D721Med (cell line): ENCODE measurements at regions not wholly inside any gene's neighbourhood (a gene's known extent, or its start where the extent isn't known, plus 50 kb on each side); places are given as distances from the start of the nearest gene placed in this dataset.

Experiments
- DNase-seq: peaks from one replicate; pipeline ENCODE4 v3.0.0; 2011; ENCODE audit warnings: low spot score; ENCODE audit not compliant: insufficient read length
- FAIRE-seq: peaks from 2 replicates; lab custom pipeline; 2011; peaks lifted over from hg19 to GRCh38; lab: Jason Lieb, UNC
- TF ChIP-seq, protein P1 (sequence below): IDR thresholded peaks from 2 replicates; pipeline ENCODE4 v1.5.1; 2012; ENCODE audit warnings: mild to moderate bottlenecking, control low read depth; ENCODE audit not compliant: insufficient read depth; ENCODE audit errors: missing control alignments

DNA sequence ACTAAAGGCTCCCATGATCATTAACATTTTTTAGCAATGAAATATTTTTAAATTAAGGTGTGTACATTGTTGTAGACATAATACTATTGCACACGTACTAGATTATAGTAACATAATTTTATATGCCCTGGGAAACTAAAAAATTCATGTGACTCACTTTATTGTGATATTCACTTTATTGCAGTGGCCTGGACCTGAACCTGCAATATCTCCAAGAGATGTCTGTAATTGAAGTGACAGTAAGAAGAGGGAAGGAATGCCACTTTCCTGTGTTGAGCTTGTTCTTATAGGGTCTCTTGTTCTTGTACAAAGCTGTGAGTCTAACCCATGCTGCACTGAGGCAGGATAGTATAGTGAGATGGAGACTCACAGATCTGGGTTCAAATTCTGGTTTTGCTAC lies 66.9 kb upstream of the USP24 start:
- no peak for FAIRE-seq
- TF ChIP-seq, protein P1, sequence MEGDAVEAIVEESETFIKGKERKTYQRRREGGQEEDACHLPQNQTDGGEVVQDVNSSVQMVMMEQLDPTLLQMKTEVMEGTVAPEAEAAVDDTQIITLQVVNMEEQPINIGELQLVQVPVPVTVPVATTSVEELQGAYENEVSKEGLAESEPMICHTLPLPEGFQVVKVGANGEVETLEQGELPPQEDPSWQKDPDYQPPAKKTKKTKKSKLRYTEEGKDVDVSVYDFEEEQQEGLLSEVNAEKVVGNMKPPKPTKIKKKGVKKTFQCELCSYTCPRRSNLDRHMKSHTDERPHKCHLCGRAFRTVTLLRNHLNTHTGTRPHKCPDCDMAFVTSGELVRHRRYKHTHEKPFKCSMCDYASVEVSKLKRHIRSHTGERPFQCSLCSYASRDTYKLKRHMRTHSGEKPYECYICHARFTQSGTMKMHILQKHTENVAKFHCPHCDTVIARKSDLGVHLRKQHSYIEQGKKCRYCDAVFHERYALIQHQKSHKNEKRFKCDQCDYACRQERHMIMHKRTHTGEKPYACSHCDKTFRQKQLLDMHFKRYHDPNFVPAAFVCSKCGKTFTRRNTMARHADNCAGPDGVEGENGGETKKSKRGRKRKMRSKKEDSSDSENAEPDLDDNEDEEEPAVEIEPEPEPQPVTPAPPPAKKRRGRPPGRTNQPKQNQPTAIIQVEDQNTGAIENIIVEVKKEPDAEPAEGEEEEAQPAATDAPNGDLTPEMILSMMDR: no peak
- no peak for DNase-seq

DNA sequence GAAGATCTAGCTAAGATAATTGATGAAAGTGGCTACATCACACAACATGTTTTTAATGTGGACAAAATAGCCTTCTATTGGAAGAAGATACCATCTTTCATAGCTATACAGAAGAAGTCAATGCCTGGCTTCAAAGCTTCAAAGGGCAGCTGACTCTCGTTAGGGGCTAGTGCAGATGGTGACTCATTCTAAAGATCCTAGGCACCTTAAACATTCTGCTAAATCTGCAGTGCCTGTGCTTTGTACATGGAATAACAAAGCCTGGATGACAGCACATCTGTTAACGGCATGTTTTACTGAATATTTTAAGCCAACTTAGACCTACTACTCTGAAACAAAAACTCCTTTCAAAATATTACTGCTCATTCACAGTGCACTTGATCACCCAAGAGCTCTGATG lies 65.6 kb upstream of the USP24 start:
- TF ChIP-seq, protein P1: no peak
- FAIRE-seq (no peak), DNase-seq (no peak)

DNA sequence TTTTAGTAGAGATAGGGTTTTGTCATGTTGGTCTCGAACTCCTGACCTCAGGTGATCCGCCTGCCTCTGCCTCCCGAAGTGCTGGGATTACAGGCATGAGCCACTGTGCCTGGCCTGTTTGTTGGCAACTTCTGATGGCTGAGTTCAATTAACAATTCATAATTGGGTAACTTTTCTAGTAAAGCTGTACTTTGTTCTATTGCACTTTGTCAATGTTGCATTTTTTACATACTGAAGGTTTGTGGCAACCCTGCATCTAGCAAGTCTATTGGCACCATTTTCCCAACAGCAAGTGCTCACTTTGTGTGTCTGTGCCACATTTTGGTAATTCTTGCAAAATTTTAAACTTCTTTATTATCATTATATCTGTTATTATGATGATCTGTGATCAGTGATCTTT lies 64.5 kb upstream of the USP24 start:
- TF ChIP-seq, protein P1: no peak
- no peak for DNase-seq
- FAIRE-seq: no peak

DNA sequence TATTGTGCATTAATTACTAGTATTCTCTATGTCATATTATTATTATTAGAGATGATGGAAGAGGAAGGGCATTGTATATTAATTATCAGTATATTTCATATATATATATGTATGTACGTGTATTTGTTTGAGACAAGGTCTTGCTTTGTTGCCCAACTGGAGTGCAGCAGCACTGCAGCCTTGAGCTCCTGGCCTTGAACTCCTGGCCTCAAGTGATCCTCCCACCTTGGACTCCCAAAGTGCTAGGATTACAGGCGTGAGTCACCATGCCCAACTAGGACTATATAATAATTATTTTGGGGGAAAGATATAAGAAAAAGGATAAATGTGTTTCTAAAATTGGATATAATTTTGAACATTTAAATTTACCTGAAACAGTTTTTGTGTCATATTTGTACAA lies 63.2 kb upstream of the USP24 start:
- FAIRE-seq (no peak), DNase-seq (no peak)
- TF ChIP-seq, protein P1: no peak

DNA sequence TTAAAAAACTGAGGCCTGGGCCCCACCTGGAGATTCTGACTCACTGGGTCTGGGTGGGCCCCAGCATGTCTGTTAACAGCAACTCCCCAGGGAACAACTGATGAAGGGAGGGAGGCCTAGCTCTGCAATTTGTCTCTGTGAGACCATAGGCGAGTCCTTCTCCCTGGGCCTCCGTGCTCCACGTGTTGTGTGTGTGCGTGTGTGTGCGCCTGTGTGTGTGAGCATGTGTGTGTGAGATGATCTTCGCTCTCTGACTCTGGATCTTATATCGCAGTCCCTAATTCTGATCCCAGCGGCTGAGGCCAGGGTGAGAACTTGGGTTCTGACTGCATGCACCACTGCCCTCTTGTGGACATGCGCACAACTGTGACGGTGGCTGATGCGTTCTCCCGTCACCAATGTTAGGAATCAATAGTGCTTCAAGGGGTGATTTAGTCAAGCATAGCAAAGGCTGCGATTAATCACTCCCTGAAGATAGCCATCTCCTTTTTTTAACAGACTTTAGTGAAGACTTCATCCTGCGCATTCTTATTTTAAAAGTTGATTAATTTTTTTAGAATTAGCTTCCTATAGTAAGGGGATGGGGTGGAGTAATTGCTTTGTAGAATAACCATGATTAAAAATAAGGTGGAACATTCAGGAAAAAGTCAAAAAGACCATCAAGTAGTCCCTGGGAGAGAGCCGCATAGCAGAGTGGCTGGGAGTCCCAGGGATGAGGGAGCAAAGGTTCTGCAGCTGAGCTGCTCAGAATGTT lies 62.4 kb upstream of the USP24 start:
- FAIRE-seq: peak; percentile 87
- TF ChIP-seq, protein P1: peak; percentile 91
- DNase-seq: peak; percentile 40

DNA sequence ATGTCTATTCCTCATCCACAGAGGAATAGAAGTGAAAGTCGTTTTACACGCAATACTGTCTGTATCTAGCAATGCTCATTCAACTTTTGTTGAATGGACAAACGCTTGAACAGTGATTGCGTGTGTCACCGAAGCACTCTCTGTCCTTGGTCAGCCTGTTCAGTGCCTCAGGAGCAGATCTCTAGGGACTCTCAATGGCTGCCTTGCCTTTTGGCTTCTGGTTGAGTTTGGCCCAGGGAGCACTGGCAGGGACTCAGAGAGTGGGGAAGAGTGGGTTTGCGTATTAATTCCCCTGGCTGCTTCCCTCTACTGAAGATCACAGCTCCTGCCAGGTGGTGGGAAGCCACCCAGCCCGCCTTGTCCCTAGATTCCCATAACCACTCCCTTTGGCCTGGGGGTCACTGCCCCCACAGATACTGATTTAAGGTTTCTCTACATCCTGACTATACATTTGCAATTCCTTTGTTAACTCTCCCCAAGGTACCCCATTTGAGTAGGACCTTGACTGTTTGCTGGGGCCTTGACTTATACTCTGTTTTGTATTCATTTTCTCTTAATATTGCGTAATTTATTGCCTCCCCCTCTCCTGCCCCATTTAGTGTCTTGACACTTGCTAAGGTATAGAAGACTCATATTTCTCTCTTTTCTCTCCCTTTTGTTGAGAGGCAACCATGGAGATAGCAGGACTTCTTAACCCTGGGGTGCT lies 61.7 kb upstream of the USP24 start:
- TF ChIP-seq, protein P1: no peak
- FAIRE-seq (no peak), DNase-seq (no peak)

DNA sequence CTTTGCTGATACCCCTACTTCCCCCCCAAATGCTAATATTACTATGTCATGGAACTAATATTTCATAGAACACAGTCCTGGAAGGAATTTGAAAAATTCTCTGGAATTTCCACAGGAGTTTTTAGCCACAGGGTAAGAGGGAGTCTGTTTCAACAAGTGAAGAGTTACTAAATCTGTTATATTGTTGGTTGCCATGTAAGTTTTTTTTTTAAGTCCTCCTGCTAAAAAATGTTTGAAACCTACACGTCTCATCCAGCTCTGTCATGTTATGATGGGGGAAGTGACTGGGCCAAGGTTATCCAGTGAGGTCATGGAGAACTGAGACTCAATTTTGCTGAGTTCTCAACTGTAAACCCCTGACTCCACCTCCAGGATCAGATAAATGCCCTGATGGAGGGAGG lies 60.8 kb upstream of the USP24 start:
- DNase-seq: no peak
- no peak for FAIRE-seq
- TF ChIP-seq, protein P1: no peak
